ENCODE measurements at regions not wholly inside any gene's neighbourhood (a gene's known extent, or its start where the extent isn't known, plus 50 kb on each side); places are given as distances from the start of the nearest gene placed in this dataset.

DNA sequence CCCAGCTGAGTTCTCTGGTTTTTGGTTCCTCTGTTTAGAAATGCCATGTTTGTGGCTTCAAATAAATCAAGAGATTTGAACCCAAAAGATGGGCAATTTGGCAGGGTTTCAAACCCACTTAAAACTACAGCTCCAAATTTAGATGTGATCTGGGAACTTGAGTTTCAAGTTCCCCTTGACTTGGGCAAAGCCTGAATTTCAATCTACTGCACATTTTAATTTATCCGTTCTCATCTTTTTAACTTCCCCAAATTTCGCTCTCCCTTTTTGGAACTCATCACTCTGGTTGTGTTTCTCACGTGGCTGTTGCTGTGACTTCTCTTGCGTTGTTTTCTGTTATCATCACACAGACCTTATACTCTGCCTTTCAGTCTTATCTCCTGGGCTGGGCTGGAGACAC is 230.9 kb downstream of the CDC5L start:
- H3K4me1 ChIP-seq (ENCODE audit: insufficient read depth) = no peaks in the 10 kb centered on the region
- no peak for DNase-seq
- no peak overlapping the region for H3K4me3 ChIP-seq
- H3K9me3 ChIP-seq = no peaks in the 10 kb centered on the region
- H3K27ac ChIP-seq = no peak overlapping the region
- intact Hi-C loops (cut with DNase I) = no loop called here
- WGBS, 3 donors = 67 to 78% (median 67%) methylated on average over 4 of the region's 4 CpGs
- no peaks in the 10 kb centered on the region for H3K27me3 ChIP-seq
- no peaks in the 10 kb centered on the region for H3K36me3 ChIP-seq
- TF ChIP-seq POLR2A (IDR thresholded peaks at IDR 0.05) (no peak), EP300 (IDR thresholded peaks at IDR 0.05) (no peak)
- TF ChIP-seq, protein P1, sequence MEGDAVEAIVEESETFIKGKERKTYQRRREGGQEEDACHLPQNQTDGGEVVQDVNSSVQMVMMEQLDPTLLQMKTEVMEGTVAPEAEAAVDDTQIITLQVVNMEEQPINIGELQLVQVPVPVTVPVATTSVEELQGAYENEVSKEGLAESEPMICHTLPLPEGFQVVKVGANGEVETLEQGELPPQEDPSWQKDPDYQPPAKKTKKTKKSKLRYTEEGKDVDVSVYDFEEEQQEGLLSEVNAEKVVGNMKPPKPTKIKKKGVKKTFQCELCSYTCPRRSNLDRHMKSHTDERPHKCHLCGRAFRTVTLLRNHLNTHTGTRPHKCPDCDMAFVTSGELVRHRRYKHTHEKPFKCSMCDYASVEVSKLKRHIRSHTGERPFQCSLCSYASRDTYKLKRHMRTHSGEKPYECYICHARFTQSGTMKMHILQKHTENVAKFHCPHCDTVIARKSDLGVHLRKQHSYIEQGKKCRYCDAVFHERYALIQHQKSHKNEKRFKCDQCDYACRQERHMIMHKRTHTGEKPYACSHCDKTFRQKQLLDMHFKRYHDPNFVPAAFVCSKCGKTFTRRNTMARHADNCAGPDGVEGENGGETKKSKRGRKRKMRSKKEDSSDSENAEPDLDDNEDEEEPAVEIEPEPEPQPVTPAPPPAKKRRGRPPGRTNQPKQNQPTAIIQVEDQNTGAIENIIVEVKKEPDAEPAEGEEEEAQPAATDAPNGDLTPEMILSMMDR (IDR thresholded peaks at IDR 0.05) = no peak

DNA sequence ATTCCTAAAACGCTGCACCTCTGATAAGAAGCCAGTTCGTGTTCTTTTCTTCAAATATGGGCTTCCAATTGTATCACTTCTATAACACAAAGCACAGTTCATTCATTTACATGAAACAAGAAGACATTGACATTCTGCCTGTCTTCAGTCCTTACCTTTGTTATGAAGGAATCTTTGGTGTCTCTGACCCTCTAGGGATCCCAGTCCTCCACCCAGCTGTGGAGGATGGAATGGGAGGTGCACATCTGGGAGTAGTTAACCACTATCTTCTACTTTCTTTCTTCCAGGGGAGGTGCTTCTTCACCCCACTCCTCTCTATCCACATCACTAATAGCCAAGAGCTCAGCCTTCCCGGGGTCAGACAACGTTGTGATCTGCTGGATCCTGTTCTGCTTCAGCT is 233.4 kb downstream of the CDC5L start:
- Histone ChIP-seq H3K4me1 (ENCODE audit: insufficient read depth) (no peaks in the 10 kb centered on the region), H3K27ac (no peak overlapping the region), H3K27me3 (no peaks in the 10 kb centered on the region), H3K9me3 (no peaks in the 10 kb centered on the region), H3K4me3 (no peak overlapping the region), H3K36me3 (no peaks in the 10 kb centered on the region)
- 62 to 74% (median 73%) methylated on average over 4 of the region's 4 CpGs for WGBS, 3 donors
- intact Hi-C loops (cut with DNase I) = no loop called here
- TF ChIP-seq EP300 (IDR thresholded peaks at IDR 0.05) (no peak), POLR2A (IDR thresholded peaks at IDR 0.05) (no peak)
- TF ChIP-seq, protein P1 (IDR thresholded peaks at IDR 0.05) = no peak
- DNase-seq = no peak

DNA sequence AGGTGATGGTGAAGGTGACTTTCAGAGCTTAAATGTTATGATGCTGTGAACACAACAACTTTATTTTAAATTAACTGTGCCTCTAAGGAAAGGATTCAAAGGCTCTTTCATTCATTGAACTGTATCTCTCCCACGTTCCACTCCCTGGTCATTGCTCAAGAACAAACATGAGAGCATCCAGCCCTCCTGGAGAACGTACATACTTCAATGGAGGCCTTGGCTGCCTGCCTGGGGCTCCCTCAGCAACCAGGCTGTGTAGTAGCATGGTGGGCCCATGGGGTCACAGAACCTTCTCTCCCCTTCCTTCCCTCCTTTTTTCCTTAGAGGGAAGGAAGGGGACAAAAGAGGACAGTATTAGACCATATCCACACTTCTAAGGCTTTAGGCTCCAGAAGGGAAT is 234.3 kb downstream of the CDC5L start:
- H3K9me3 ChIP-seq = no peaks in the 10 kb centered on the region
- no peaks in the 10 kb centered on the region for H3K4me1 ChIP-seq (ENCODE audit: insufficient read depth)
- no peak overlapping the region for H3K4me3 ChIP-seq
- TF ChIP-seq, protein P1 (IDR thresholded peaks at IDR 0.05) = no peak
- TF ChIP-seq EP300 (IDR thresholded peaks at IDR 0.05) = no peak
- TF ChIP-seq POLR2A (IDR thresholded peaks at IDR 0.05) = no peak
- no peaks in the 10 kb centered on the region for H3K27me3 ChIP-seq
- DNase-seq = no peak
- WGBS, 3 donors = 19 to 26% (median 22%) methylated on average over 2 of the region's 2 CpGs
- H3K27ac ChIP-seq = no peak overlapping the region
- H3K36me3 ChIP-seq = no peaks in the 10 kb centered on the region
- intact Hi-C loops (cut with DNase I) = no loop called here

DNA sequence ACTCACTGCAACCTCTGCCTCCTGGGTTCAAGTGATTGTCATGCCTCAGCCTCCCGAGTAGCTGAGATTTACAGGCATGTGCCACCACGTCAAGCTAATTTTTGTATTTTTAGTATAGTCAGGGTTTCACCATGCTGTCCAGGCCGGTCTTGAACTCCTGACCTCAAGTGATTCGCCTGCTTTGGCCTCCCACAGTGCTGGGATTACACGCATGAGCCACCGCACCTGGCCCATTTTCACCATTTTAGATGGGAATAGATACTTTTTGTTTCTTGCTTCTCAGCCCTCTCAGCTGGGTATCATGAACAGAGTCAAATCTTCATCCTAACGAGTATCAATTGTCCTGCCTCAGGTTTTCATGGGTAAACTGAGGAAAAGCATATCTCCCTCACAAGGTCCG is 235.0 kb downstream of the CDC5L start:
- no peak overlapping the region for H3K4me3 ChIP-seq
- H3K27me3 ChIP-seq = no peaks in the 10 kb centered on the region
- H3K4me1 ChIP-seq (ENCODE audit: insufficient read depth) = no peaks in the 10 kb centered on the region
- intact Hi-C loops (cut with DNase I) = no loop called here
- no peaks in the 10 kb centered on the region for H3K36me3 ChIP-seq
- no peak for DNase-seq
- no peak for TF ChIP-seq POLR2A (IDR thresholded peaks at IDR 0.05)
- TF ChIP-seq EP300 (IDR thresholded peaks at IDR 0.05) = no peak
- TF ChIP-seq, protein P1 (IDR thresholded peaks at IDR 0.05) = no peak
- no peaks in the 10 kb centered on the region for H3K9me3 ChIP-seq
- WGBS, 3 donors = 87 to 92% (median 91%) methylated on average over 8 of the region's 8 CpGs
- no peak overlapping the region for H3K27ac ChIP-seq

DNA sequence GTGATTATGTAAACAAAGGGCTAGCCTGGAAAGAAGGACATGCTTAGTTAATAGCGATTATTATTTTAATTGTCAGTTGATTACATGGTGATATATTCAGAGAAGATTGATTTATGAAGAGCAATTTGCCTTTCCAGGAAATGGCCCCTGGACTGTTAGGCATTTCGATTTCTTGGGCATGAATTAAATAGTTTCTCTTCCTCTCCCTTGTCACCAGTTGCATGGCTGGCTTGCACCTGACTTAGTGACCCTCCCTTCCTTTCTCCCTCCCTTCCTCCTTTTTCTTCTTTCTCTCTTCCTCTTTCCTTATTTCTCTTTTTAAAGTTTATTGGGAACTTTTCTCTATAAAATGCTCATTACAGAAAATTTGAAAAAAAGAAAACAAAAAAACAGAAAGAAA is 235.4 kb downstream of the CDC5L start:
- Histone ChIP-seq H3K4me1 (ENCODE audit: insufficient read depth) (no peaks in the 10 kb centered on the region), H3K27ac (no peak overlapping the region), H3K4me3 (no peak overlapping the region), H3K36me3 (no peaks in the 10 kb centered on the region), H3K9me3 (no peaks in the 10 kb centered on the region), H3K27me3 (no peaks in the 10 kb centered on the region)
- intact Hi-C loops (cut with DNase I) = no loop called here
- DNase-seq = no peak
- no peak for TF ChIP-seq EP300 (IDR thresholded peaks at IDR 0.05)
- WGBS, 3 donors = 82 to 90% (median 86%) methylated on average over 2 of the region's 2 CpGs
